ENCODE measurements at regions not wholly inside any gene's neighbourhood (a gene's known extent, or its start where the extent isn't known, plus 50 kb on each side); places are given as distances from the start of the nearest gene placed in this dataset.

- H3K4me3 ChIP-seq (ENCODE audit: low read depth in 1 of 3, low read length in 3 of 3): no peak overlapping the region
- DNase-seq (no peak), FAIRE-seq (no peak)
- H3K4me1 ChIP-seq (ENCODE audit: control insufficient read depth in 3 of 3, insufficient read depth in 2 of 3, low read depth in 1 of 3, low read length in 2 of 3): peaks cover 0 to 5% (median 0%) of the 10 kb centered on the region in 3 donors
- 79 to 88% (median 81%) methylated on average over 1 of the region's 1 CpG for WGBS, 3 donors
- no peaks in the 10 kb centered on the region for H3K36me3 ChIP-seq (ENCODE audit: control insufficient read depth in 3 of 3, insufficient read depth in 2 of 3, low read depth in 1 of 3, low read length in 3 of 3)
- no peaks in the 10 kb centered on the region for H3K27me3 ChIP-seq (ENCODE audit: control insufficient read depth in 3 of 3, insufficient read depth in 3 of 3, low read length in 3 of 3)
- no peak overlapping the region for H3K27ac ChIP-seq (ENCODE audit: low read depth in 1 of 3, low read length in 2 of 3)
- no peaks in the 10 kb centered on the region for H3K9me3 ChIP-seq (ENCODE audit: control insufficient read depth in 2 of 2, insufficient read depth in 1 of 2, low read depth in 1 of 2, low read length in 1 of 2)
Measured at GRCh38 chr6:156378853-156379252, 398.3 kb upstream of the ARID1B start.

- H3K9me3 ChIP-seq (ENCODE audit: control insufficient read depth in 2 of 2, insufficient read depth in 1 of 2, low read depth in 1 of 2, low read length in 1 of 2): no peaks in the 10 kb centered on the region
- H3K27me3 ChIP-seq (ENCODE audit: control insufficient read depth in 3 of 3, insufficient read depth in 3 of 3, low read length in 3 of 3): no peaks in the 10 kb centered on the region
- no peaks in the 10 kb centered on the region for H3K36me3 ChIP-seq (ENCODE audit: control insufficient read depth in 3 of 3, insufficient read depth in 2 of 3, low read depth in 1 of 3, low read length in 3 of 3)
- FAIRE-seq (no peak), DNase-seq (no peak)
- peaks cover 0 to 5% (median 0%) of the 10 kb centered on the region in 3 donors for H3K4me1 ChIP-seq (ENCODE audit: control insufficient read depth in 3 of 3, insufficient read depth in 2 of 3, low read depth in 1 of 3, low read length in 2 of 3)
- no peak overlapping the region for H3K4me3 ChIP-seq (ENCODE audit: low read depth in 1 of 3, low read length in 3 of 3)
- H3K27ac ChIP-seq (ENCODE audit: low read depth in 1 of 3, low read length in 2 of 3): no peak overlapping the region
Measured at GRCh38 chr6:156376091-156376490, 401.1 kb upstream of the ARID1B start.

GRCh38 chr6:156359912-156360311 is 417.3 kb upstream of the ARID1B start:
- H3K36me3 ChIP-seq (ENCODE audit: control insufficient read depth in 3 of 3, insufficient read depth in 2 of 3, low read depth in 1 of 3, low read length in 3 of 3): no peaks in the 10 kb centered on the region
- H3K27ac ChIP-seq (ENCODE audit: low read depth in 1 of 3, low read length in 2 of 3): no peak overlapping the region
- 89 to 95% (median 94%) methylated on average over 12 of the region's 12 CpGs for WGBS, 3 donors
- H3K4me1 ChIP-seq (ENCODE audit: control insufficient read depth in 3 of 3, insufficient read depth in 2 of 3, low read depth in 1 of 3, low read length in 2 of 3): no peaks in the 10 kb centered on the region
- no peak overlapping the region for H3K4me3 ChIP-seq (ENCODE audit: low read depth in 1 of 3, low read length in 3 of 3)
- FAIRE-seq (no peak), DNase-seq (no peak)
- H3K27me3 ChIP-seq (ENCODE audit: control insufficient read depth in 3 of 3, insufficient read depth in 3 of 3, low read length in 3 of 3): no peaks in the 10 kb centered on the region
- peaks cover 0 to 8% of the 10 kb centered on the region in 2 donors for H3K9me3 ChIP-seq (ENCODE audit: control insufficient read depth in 2 of 2, insufficient read depth in 1 of 2, low read depth in 1 of 2, low read length in 1 of 2)

- Histone ChIP-seq H3K4me1 (ENCODE audit: control insufficient read depth in 3 of 3, insufficient read depth in 2 of 3, low read depth in 1 of 3, low read length in 2 of 3) (no peaks in the 10 kb centered on the region), H3K27me3 (ENCODE audit: control insufficient read depth in 3 of 3, insufficient read depth in 3 of 3, low read length in 3 of 3) (peaks cover 0 to 2% (median 0%) of the 10 kb centered on the region in 3 donors), H3K27ac (ENCODE audit: low read depth in 1 of 3, low read length in 2 of 3) (no peak overlapping the region), H3K4me3 (ENCODE audit: low read depth in 1 of 3, low read length in 3 of 3) (no peak overlapping the region), H3K36me3 (ENCODE audit: control insufficient read depth in 3 of 3, insufficient read depth in 2 of 3, low read depth in 1 of 3, low read length in 3 of 3) (no peaks in the 10 kb centered on the region), H3K9me3 (ENCODE audit: control insufficient read depth in 2 of 2, insufficient read depth in 1 of 2, low read depth in 1 of 2, low read length in 1 of 2) (peaks cover 0 to 3% of the 10 kb centered on the region in 2 donors)
- FAIRE-seq (no peak), DNase-seq (no peak)
Measured at GRCh38 chr6:156352861-156353260, 424.3 kb upstream of the ARID1B start.

- no peak overlapping the region for H3K27ac ChIP-seq (ENCODE audit: low read depth in 1 of 3, low read length in 2 of 3)
- H3K9me3 ChIP-seq (ENCODE audit: control insufficient read depth in 2 of 2, insufficient read depth in 1 of 2, low read depth in 1 of 2, low read length in 1 of 2): peaks cover 0 to 3% of the 10 kb centered on the region in 2 donors
- H3K36me3 ChIP-seq (ENCODE audit: control insufficient read depth in 3 of 3, insufficient read depth in 2 of 3, low read depth in 1 of 3, low read length in 3 of 3): no peaks in the 10 kb centered on the region
- WGBS, 3 donors: 83 to 93% (median 88%) methylated on average over 6 of the region's 6 CpGs
- FAIRE-seq (no peak), DNase-seq (no peak)
- H3K4me1 ChIP-seq (ENCODE audit: control insufficient read depth in 3 of 3, insufficient read depth in 2 of 3, low read depth in 1 of 3, low read length in 2 of 3): no peaks in the 10 kb centered on the region
- H3K4me3 ChIP-seq (ENCODE audit: low read depth in 1 of 3, low read length in 3 of 3): no peak overlapping the region
- H3K27me3 ChIP-seq (ENCODE audit: control insufficient read depth in 3 of 3, insufficient read depth in 3 of 3, low read length in 3 of 3): peaks cover 0 to 2% (median 0%) of the 10 kb centered on the region in 3 donors
Measured at GRCh38 chr6:156351346-156351966, 425.7 kb upstream of the ARID1B start.

GRCh38 chr6:156350337-156350736 is 426.8 kb upstream of the ARID1B start:
- H3K36me3 ChIP-seq (ENCODE audit: control insufficient read depth in 3 of 3, insufficient read depth in 2 of 3, low read depth in 1 of 3, low read length in 3 of 3): no peaks in the 10 kb centered on the region
- WGBS, 3 donors: 65 to 79% (median 66%) methylated on average over 4 of the region's 4 CpGs
- no peak overlapping the region for H3K4me3 ChIP-seq (ENCODE audit: low read depth in 1 of 3, low read length in 3 of 3)
- no peaks in the 10 kb centered on the region for H3K9me3 ChIP-seq (ENCODE audit: control insufficient read depth in 2 of 2, insufficient read depth in 1 of 2, low read depth in 1 of 2, low read length in 1 of 2)
- H3K4me1 ChIP-seq (ENCODE audit: control insufficient read depth in 3 of 3, insufficient read depth in 2 of 3, low read depth in 1 of 3, low read length in 2 of 3): no peaks in the 10 kb centered on the region
- FAIRE-seq (no peak), DNase-seq (no peak)
- peaks cover 0 to 2% (median 0%) of the 10 kb centered on the region in 3 donors for H3K27me3 ChIP-seq (ENCODE audit: control insufficient read depth in 3 of 3, insufficient read depth in 3 of 3, low read length in 3 of 3)
- H3K27ac ChIP-seq (ENCODE audit: low read depth in 1 of 3, low read length in 2 of 3): no peak overlapping the region

- no peak overlapping the region for H3K27ac ChIP-seq (ENCODE audit: low read depth in 1 of 3, low read length in 2 of 3)
- DNase-seq (no peak), FAIRE-seq (no peak)
- H3K4me1 ChIP-seq (ENCODE audit: control insufficient read depth in 3 of 3, insufficient read depth in 2 of 3, low read depth in 1 of 3, low read length in 2 of 3): no peaks in the 10 kb centered on the region
- WGBS, 3 donors: 64 to 74% (median 73%) methylated on average over 2 of the region's 2 CpGs
- no peaks in the 10 kb centered on the region for H3K36me3 ChIP-seq (ENCODE audit: control insufficient read depth in 3 of 3, insufficient read depth in 2 of 3, low read depth in 1 of 3, low read length in 3 of 3)
- no peaks in the 10 kb centered on the region for H3K9me3 ChIP-seq (ENCODE audit: control insufficient read depth in 2 of 2, insufficient read depth in 1 of 2, low read depth in 1 of 2, low read length in 1 of 2)
- peaks cover 0 to 2% (median 0%) of the 10 kb centered on the region in 3 donors for H3K27me3 ChIP-seq (ENCODE audit: control insufficient read depth in 3 of 3, insufficient read depth in 3 of 3, low read length in 3 of 3)
- H3K4me3 ChIP-seq (ENCODE audit: low read depth in 1 of 3, low read length in 3 of 3): no peak overlapping the region
Measured at GRCh38 chr6:156348849-156349248, 428.3 kb upstream of the ARID1B start.

GRCh38 chr6:156348424-156348823 is 428.8 kb upstream of the ARID1B start:
- DNase-seq: no peak
- Histone ChIP-seq H3K9me3 (ENCODE audit: control insufficient read depth in 2 of 2, insufficient read depth in 1 of 2, low read depth in 1 of 2, low read length in 1 of 2) (no peaks in the 10 kb centered on the region), H3K27me3 (ENCODE audit: control insufficient read depth in 3 of 3, insufficient read depth in 3 of 3, low read length in 3 of 3) (peaks cover 0 to 2% (median 0%) of the 10 kb centered on the region in 3 donors), H3K36me3 (ENCODE audit: control insufficient read depth in 3 of 3, insufficient read depth in 2 of 3, low read depth in 1 of 3, low read length in 3 of 3) (no peaks in the 10 kb centered on the region), H3K27ac (ENCODE audit: low read depth in 1 of 3, low read length in 2 of 3) (no peak overlapping the region), H3K4me3 (ENCODE audit: low read depth in 1 of 3, low read length in 3 of 3) (no peak overlapping the region), H3K4me1 (ENCODE audit: control insufficient read depth in 3 of 3, insufficient read depth in 2 of 3, low read depth in 1 of 3, low read length in 2 of 3) (no peaks in the 10 kb centered on the region)
- WGBS, 3 donors: 63 to 76% (median 64%) methylated on average over 4 of the region's 4 CpGs
- FAIRE-seq: no peak

- Histone ChIP-seq H3K27me3 (ENCODE audit: control insufficient read depth in 3 of 3, insufficient read depth in 3 of 3, low read length in 3 of 3) (peaks cover 0 to 2% (median 0%) of the 10 kb centered on the region in 3 donors), H3K4me3 (ENCODE audit: low read depth in 1 of 3, low read length in 3 of 3) (no peak overlapping the region), H3K4me1 (ENCODE audit: control insufficient read depth in 3 of 3, insufficient read depth in 2 of 3, low read depth in 1 of 3, low read length in 2 of 3) (no peaks in the 10 kb centered on the region), H3K36me3 (ENCODE audit: control insufficient read depth in 3 of 3, insufficient read depth in 2 of 3, low read depth in 1 of 3, low read length in 3 of 3) (no peaks in the 10 kb centered on the region), H3K9me3 (ENCODE audit: control insufficient read depth in 2 of 2, insufficient read depth in 1 of 2, low read depth in 1 of 2, low read length in 1 of 2) (no peaks in the 10 kb centered on the region), H3K27ac (ENCODE audit: low read depth in 1 of 3, low read length in 2 of 3) (no peak overlapping the region)
- no peak for DNase-seq
- 66 to 83% (median 74%) methylated on average over 6 of the region's 6 CpGs for WGBS, 3 donors
- FAIRE-seq: no peak
Measured at GRCh38 chr6:156347656-156348055, 429.5 kb upstream of the ARID1B start.
